ENCODE measurements at regions not wholly inside any gene's neighbourhood (a gene's known extent, or its start where the extent isn't known, plus 50 kb on each side); places are given as distances from the start of the nearest gene placed in this dataset.

GRCh38 chr13:76790980-76791819, 95.0 kb downstream of the KCTD12 start:
- peaks cover 0 to 30% (median 4%) of the 10 kb centered on the region in 4 donors for H3K4me1 ChIP-seq
- WGBS, 2 donors, result 76 to 80% methylated on average over 10 of the region's 10 CpGs
- no peaks in the 10 kb centered on the region for H3K36me3 ChIP-seq
- no peak overlapping the region for H3K4me3 ChIP-seq
- no peak overlapping the region for H3K27ac ChIP-seq
- no peak for DNase-seq (ENCODE audit: low spot score in 2 of 2)
- no peaks in the 10 kb centered on the region for H3K27me3 ChIP-seq
- no peak for TF ChIP-seq EP300 (IDR thresholded peaks at IDR 0.05)
- TF ChIP-seq CTCF (IDR thresholded peaks at IDR 0.05), result no peak
- no peak for TF ChIP-seq POLR2A (IDR thresholded peaks at IDR 0.05)
- peaks cover 0 to 5% (median 1%) of the 10 kb centered on the region in 4 donors for H3K9me3 ChIP-seq

- no peak for DNase-seq (ENCODE audit: low spot score in 2 of 2)
- whole genome bisulfite sequencing, 2 donors, result 33 to 41% methylated on average over 1 of the region's 1 CpG
- H3K9me3 ChIP-seq, result peaks cover 0 to 9% (median 3%) of the 10 kb centered on the region in 4 donors
- no peaks in the 10 kb centered on the region for H3K36me3 ChIP-seq
- no peak overlapping the region for H3K4me3 ChIP-seq
- H3K4me1 ChIP-seq, result peaks cover 0 to 30% (median 4%) of the 10 kb centered on the region in 4 donors
- no peak overlapping the region for H3K27ac ChIP-seq
- H3K27me3 ChIP-seq, result no peaks in the 10 kb centered on the region
- no peak for TF ChIP-seq CTCF (IDR thresholded peaks at IDR 0.05)
- no peak for TF ChIP-seq POLR2A (IDR thresholded peaks at IDR 0.05)
- no peak for TF ChIP-seq EP300 (IDR thresholded peaks at IDR 0.05)
These were observed 95.7 kb downstream of the KCTD12 start for GRCh38 chr13:76790526-76790925.

- Histone ChIP-seq H3K9me3 (peaks cover 0 to 9% (median 3%) of the 10 kb centered on the region in 4 donors), H3K27me3 (no peaks in the 10 kb centered on the region), H3K36me3 (no peaks in the 10 kb centered on the region), H3K27ac (no peak overlapping the region), H3K4me1 (no peaks in the 10 kb centered on the region), H3K4me3 (no peak overlapping the region)
- WGBS, 2 donors, result 64 to 96% methylated on average over 3 of the region's 3 CpGs
- no peak for DNase-seq (ENCODE audit: low spot score in 2 of 2)
- TF ChIP-seq POLR2A (IDR thresholded peaks at IDR 0.05) (no peak), CTCF (IDR thresholded peaks at IDR 0.05) (no peak), EP300 (IDR thresholded peaks at IDR 0.05) (no peak)
These were observed 102.4 kb downstream of the KCTD12 start for GRCh38 chr13:76783798-76784197.

- no peaks in the 10 kb centered on the region for H3K36me3 ChIP-seq
- no peak overlapping the region for H3K4me3 ChIP-seq
- H3K27ac ChIP-seq, result no peak overlapping the region
- H3K27me3 ChIP-seq, result no peaks in the 10 kb centered on the region
- H3K9me3 ChIP-seq, result no peaks in the 10 kb centered on the region
- H3K4me1 ChIP-seq, result no peaks in the 10 kb centered on the region
- no peak for TF ChIP-seq POLR2A (IDR thresholded peaks at IDR 0.05)
- no peak for TF ChIP-seq EP300 (IDR thresholded peaks at IDR 0.05)
- TF ChIP-seq CTCF (IDR thresholded peaks at IDR 0.05), result no peak
- no peak for DNase-seq (ENCODE audit: low spot score in 2 of 2)
These were observed 107.4 kb downstream of the KCTD12 start for GRCh38 chr13:76778853-76779252.

- WGBS, 2 donors, result 83 to 92% methylated on average over 1 of the region's 1 CpG
- Histone ChIP-seq H3K36me3 (no peaks in the 10 kb centered on the region), H3K27ac (no peak overlapping the region), H3K4me3 (no peak overlapping the region), H3K4me1 (no peaks in the 10 kb centered on the region), H3K27me3 (no peaks in the 10 kb centered on the region), H3K9me3 (no peaks in the 10 kb centered on the region)
- DNase-seq (ENCODE audit: low spot score in 2 of 2), result no peak
- TF ChIP-seq CTCF (IDR thresholded peaks at IDR 0.05), result no peak
- TF ChIP-seq EP300 (IDR thresholded peaks at IDR 0.05), result no peak
- no peak for TF ChIP-seq POLR2A (IDR thresholded peaks at IDR 0.05)
These were observed 109.1 kb downstream of the KCTD12 start for GRCh38 chr13:76777096-76777495.

Measured in tibial nerve (tissue), 4 donors.